ENCODE measurements at regions not wholly inside any gene's neighbourhood (a gene's known extent, or its start where the extent isn't known, plus 50 kb on each side); places are given as distances from the start of the nearest gene placed in this dataset.

GRCh38 chr5:56740868-56741267 lies 74.5 kb upstream of the MAP3K1 start:
- H3K27me3 Mint-ChIP-seq (ENCODE audit: insufficient read depth, unreplicated experiment) = no peaks in the 10 kb centered on the region
- no peaks in the 10 kb centered on the region for H3K36me3 Mint-ChIP-seq (ENCODE audit: insufficient read depth, unreplicated experiment)
- intact Hi-C loops (cut with micrococcal nuclease) = no loop called here
- no peaks in the 10 kb centered on the region for H3K9me3 Mint-ChIP-seq (ENCODE audit: unreplicated experiment)
- ChIA-PET POLR2A (no interaction called here), CTCF (interaction anchor here (0.7 kb wide), 1 partner anchor 816 kb away, joined by 4 read pairs; no protein-coding TSS in a partner anchor)
- no peak overlapping the region for H3K4me3 Mint-ChIP-seq (ENCODE audit: unreplicated experiment)
- no peak overlapping the region for H3K27ac Mint-ChIP-seq (ENCODE audit: low read depth, unreplicated experiment)
- BruUV-seq (replicated peaks) = no TSS peak
- no peak for TF ChIP-seq CTCF (IDR thresholded peaks at IDR 0.05; ENCODE audit: unreplicated experiment)
- H3K4me1 Mint-ChIP-seq (ENCODE audit: insufficient read depth, unreplicated experiment) = no peaks in the 10 kb centered on the region
- no peak for DNase-seq (ENCODE audit: unreplicated experiment)

DNA sequence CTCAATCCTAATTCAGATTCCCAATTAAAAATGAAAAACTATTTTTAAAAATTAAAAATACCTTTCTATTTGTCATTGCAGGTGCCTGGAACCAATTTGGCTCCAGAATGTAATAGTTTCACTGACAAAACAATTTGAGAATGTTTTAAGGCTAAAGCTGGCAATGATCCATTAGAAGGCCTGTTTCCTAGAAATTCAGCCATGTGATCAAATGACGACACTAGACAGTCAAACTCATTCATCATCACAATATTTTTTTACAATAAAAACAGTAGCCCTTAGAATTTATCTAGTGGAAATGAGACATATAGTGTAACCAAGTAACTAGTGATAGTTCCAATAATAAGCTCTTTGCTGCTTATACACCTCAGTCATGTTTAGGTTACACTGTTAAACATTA lies 75.4 kb upstream of the MAP3K1 start:
- no peak for TF ChIP-seq CTCF (IDR thresholded peaks at IDR 0.05; ENCODE audit: unreplicated experiment)
- H3K4me1 Mint-ChIP-seq (ENCODE audit: insufficient read depth, unreplicated experiment) = no peaks in the 10 kb centered on the region
- POLR2A ChIA-PET = interaction anchor here (1.1 kb wide), 1 partner anchor 17 kb away, joined by 4 read pairs; no protein-coding TSS in a partner anchor
- intact Hi-C loops (cut with micrococcal nuclease) = no loop called here
- H3K36me3 Mint-ChIP-seq (ENCODE audit: insufficient read depth, unreplicated experiment) = no peaks in the 10 kb centered on the region
- no peak overlapping the region for H3K27ac Mint-ChIP-seq (ENCODE audit: low read depth, unreplicated experiment)
- DNase-seq (ENCODE audit: unreplicated experiment) = peak; percentile 9
- no peaks in the 10 kb centered on the region for H3K9me3 Mint-ChIP-seq (ENCODE audit: unreplicated experiment)
- CTCF ChIA-PET = interaction anchor here (1.2 kb wide), 1 partner anchor 20 kb away, joined by 3 read pairs; no protein-coding TSS in a partner anchor
- no TSS peak for BruUV-seq (replicated peaks)
- H3K27me3 Mint-ChIP-seq (ENCODE audit: insufficient read depth, unreplicated experiment) = no peaks in the 10 kb centered on the region
- H3K4me3 Mint-ChIP-seq (ENCODE audit: unreplicated experiment) = no peak overlapping the region

DNA sequence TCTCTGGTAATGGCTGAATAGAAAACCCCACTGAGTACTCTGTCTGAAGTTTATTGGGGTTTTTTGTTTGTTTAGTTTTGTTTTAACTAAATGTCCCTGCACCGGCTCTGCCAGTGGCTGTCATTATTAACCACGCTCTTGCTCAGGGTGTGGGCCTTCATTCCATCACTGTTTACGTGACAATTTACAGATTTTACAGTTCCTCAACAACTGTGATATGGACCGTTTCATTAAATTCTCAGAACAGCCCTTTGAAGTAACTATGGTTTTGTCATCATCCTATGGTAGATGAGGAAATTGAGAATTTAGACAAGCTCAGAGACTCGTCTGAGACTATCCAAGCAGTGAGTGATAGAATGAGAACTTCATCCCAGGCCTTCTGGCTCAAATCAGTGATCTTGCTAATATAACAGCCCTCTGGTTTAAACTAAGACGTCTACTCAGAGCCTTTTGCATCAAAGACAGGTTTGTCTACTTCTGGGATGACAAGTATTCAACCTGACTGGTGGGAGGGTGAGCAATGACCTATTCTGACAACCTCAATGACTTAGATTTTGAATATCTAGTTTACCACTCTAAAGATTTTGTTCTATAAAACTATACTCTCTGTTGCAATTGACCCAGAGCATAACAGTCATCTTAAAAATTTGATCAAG lies 77.3 kb upstream of the MAP3K1 start:
- no peak overlapping the region for H3K27ac Mint-ChIP-seq (ENCODE audit: low read depth, unreplicated experiment)
- ChIA-PET CTCF (no interaction called here), POLR2A (no interaction called here)
- intact Hi-C loops (cut with micrococcal nuclease) = no loop called here
- no peaks in the 10 kb centered on the region for H3K9me3 Mint-ChIP-seq (ENCODE audit: unreplicated experiment)
- no peak for TF ChIP-seq CTCF (IDR thresholded peaks at IDR 0.05; ENCODE audit: unreplicated experiment)
- no peaks in the 10 kb centered on the region for H3K27me3 Mint-ChIP-seq (ENCODE audit: insufficient read depth, unreplicated experiment)
- H3K36me3 Mint-ChIP-seq (ENCODE audit: insufficient read depth, unreplicated experiment) = no peaks in the 10 kb centered on the region
- DNase-seq (ENCODE audit: unreplicated experiment) = no peak
- H3K4me1 Mint-ChIP-seq (ENCODE audit: insufficient read depth, unreplicated experiment) = no peaks in the 10 kb centered on the region
- no TSS peak for BruUV-seq (replicated peaks)
- no peak overlapping the region for H3K4me3 Mint-ChIP-seq (ENCODE audit: unreplicated experiment)

DNA sequence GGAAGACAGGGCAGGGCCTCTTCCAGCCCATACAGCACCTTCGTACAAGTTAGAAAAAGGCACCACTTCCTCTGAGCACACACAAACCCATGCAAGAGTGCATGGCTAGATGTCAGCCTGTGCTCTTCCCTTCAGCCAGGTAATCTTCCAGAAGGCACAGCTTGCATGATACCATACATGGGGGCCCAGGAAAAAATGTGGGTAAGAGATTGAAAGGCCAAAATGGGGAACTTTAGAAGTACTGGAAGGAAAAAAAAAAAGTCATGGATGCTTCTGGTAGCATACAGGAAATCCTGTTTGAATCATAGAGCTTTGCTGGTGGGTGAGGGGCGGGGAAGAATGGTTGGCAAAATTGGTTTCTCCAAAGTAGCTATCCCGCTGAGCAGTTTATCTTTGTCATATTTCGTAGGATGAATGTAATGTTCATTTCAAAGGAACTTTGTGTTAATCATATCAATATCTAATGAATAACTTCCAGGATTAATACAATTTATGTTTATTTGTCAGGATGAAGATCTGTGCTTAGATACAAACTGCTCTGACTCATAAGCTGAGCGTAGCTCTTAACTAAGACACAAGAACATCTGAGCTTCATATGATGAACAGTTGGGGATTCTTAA lies 78.2 kb upstream of the MAP3K1 start:
- ChIA-PET CTCF (interaction anchor here (1.0 kb wide), 1 partner anchor 35 kb away, joined by 3 read pairs; no protein-coding TSS in a partner anchor), POLR2A (no interaction called here)
- intact Hi-C loops (cut with micrococcal nuclease) = no loop called here
- DNase-seq (ENCODE audit: unreplicated experiment) = no peak
- no peak overlapping the region for H3K4me3 Mint-ChIP-seq (ENCODE audit: unreplicated experiment)
- no peak for TF ChIP-seq CTCF (IDR thresholded peaks at IDR 0.05; ENCODE audit: unreplicated experiment)
- H3K4me1 Mint-ChIP-seq (ENCODE audit: insufficient read depth, unreplicated experiment) = no peaks in the 10 kb centered on the region
- no peak overlapping the region for H3K27ac Mint-ChIP-seq (ENCODE audit: low read depth, unreplicated experiment)
- no peaks in the 10 kb centered on the region for H3K27me3 Mint-ChIP-seq (ENCODE audit: insufficient read depth, unreplicated experiment)
- no peaks in the 10 kb centered on the region for H3K9me3 Mint-ChIP-seq (ENCODE audit: unreplicated experiment)
- no TSS peak for BruUV-seq (replicated peaks)
- H3K36me3 Mint-ChIP-seq (ENCODE audit: insufficient read depth, unreplicated experiment) = no peaks in the 10 kb centered on the region

Data from MCF 10A (cell line).